ENCODE measurements at regions not wholly inside any gene's neighbourhood (a gene's known extent, or its start where the extent isn't known, plus 50 kb on each side); places are given as distances from the start of the nearest gene placed in this dataset.
A peak's percentile ranks its signal among the peaks of the same experiment; 100 is the strongest.
"Not testable (repeated sequence)": the region's sequence is repeated elsewhere in the genome, so short reads cannot be mapped to it uniquely, and the experiment has no call there.

DNA sequence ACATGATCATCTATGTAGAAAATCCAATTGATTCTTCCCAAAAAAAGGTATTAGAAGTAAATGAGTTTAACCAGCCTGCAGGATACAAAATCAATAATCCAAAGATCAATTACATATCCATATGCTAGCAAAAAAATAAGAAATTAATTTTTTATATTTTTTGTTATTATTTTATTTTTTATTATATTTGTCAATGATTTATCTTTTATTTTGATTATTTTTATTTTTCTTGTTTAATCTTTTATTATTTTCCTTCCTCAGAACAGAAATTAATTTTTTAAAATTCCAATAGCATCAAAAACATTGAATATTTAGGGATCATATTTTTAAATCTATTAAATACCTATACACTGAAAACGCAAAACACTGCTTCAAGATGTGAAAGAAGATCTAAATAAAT lies 331.2 kb downstream of the PLPP3 start:
- DNase-seq (no peak), ATAC-seq (replicated peaks in 1 of 2) (no peak)
- H3K36me3 Mint-ChIP-seq (ENCODE audit: insufficient read depth in 2 of 2), result peaks cover 0 to 3% of the 10 kb centered on the region in 2 donors
- no peaks in the 10 kb centered on the region for H3K27me3 Mint-ChIP-seq (ENCODE audit: low read depth)
- H3K9me3 Mint-ChIP-seq, result peaks cover 2% of the 10 kb centered on the region in 2 donors
- H3K4me3 Mint-ChIP-seq, result no peak overlapping the region
- H3K27ac Mint-ChIP-seq, result no peak overlapping the region
- H3K4me1 Mint-ChIP-seq (ENCODE audit: low read depth), result no peaks in the 10 kb centered on the region

DNA sequence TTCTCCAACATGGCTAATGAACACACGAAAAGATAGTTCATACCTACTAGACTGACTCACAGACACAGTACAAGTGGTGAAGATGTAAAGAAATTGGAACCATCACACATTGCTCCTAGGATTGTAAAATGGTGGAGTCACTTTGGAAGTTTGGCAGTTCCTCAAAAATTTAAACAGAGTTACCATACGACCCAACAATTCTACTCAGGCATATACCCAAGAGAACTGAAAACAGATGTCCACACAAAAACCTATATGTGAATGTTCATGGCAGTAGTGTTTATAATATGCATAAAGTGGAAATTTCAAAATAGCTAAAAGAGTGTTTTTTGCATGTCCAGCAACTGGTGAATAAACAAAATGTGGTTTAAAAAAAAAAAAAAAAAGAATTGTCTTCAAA lies 332.6 kb downstream of the PLPP3 start:
- H3K27ac Mint-ChIP-seq; DNase-seq; H3K9me3 Mint-ChIP-seq; H3K27me3 Mint-ChIP-seq (ENCODE audit: low read depth); ATAC-seq (replicated peaks in 1 of 2); H3K36me3 Mint-ChIP-seq (ENCODE audit: insufficient read depth in 2 of 2); H3K4me1 Mint-ChIP-seq (ENCODE audit: low read depth); H3K4me3 Mint-ChIP-seq: not testable (repeated sequence)

DNA sequence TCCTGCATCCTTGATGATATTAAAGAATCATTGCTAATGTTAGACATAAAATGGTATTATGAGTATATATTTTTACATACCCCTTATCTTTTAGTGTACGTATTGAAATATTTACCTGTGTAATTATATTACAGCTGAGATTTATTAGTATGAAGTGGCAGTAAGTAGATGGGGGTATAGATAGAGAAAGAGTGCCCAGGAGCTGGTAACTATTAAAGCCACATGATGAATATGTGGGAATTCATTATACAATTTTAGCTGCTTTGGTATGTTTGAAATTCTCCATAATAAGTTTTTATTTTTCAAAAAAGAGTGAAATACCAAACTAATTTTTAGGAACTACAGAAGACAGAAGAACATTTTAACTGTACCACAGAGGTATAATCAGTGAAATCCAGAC lies 339.0 kb downstream of the PLPP3 start:
- H3K4me3 Mint-ChIP-seq, result no peak overlapping the region
- DNase-seq, result no peak
- H3K9me3 Mint-ChIP-seq, result peaks cover 5 to 7% of the 10 kb centered on the region in 2 donors
- no peaks in the 10 kb centered on the region for H3K4me1 Mint-ChIP-seq (ENCODE audit: low read depth)
- ATAC-seq (replicated peaks in 1 of 2), result no peak
- H3K36me3 Mint-ChIP-seq (ENCODE audit: insufficient read depth in 2 of 2), result peaks cover 1 to 2% of the 10 kb centered on the region in 2 donors
- no peak overlapping the region for H3K27ac Mint-ChIP-seq
- no peaks in the 10 kb centered on the region for H3K27me3 Mint-ChIP-seq (ENCODE audit: low read depth)

DNA sequence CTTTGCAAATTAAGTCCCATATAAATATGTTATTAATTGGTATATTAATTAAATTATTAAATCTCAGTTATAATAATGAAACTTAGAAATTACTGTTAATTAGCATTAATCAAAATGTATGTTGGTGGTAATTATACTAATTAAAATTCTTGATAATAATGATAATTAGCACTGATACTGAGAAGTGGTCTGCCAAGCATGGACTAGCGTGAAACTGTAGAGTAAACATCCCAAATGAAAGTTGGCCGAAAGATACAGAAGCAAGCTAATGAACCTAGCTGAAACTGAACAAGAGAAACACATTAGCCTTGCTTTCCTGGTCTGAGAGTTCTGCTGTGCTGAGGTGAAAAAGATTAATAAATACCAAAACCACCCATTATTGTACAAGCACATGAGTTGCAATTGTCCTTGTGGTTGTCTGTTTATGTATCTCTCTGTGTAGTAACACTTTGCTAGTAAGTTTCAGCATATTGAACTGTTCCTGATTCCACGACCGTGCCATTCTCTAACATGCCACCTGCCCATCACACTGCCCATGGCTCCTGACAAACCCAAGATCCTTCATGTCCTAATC lies 341.8 kb downstream of the PLPP3 start:
- ATAC-seq (replicated peaks in 1 of 2) (no peak), DNase-seq (no peak)
- no peaks in the 10 kb centered on the region for H3K4me1 Mint-ChIP-seq (ENCODE audit: low read depth)
- peaks cover 2 to 9% of the 10 kb centered on the region in 2 donors for H3K9me3 Mint-ChIP-seq
- no peak overlapping the region for H3K4me3 Mint-ChIP-seq
- no peaks in the 10 kb centered on the region for H3K27me3 Mint-ChIP-seq (ENCODE audit: low read depth)
- H3K27ac Mint-ChIP-seq, result no peak overlapping the region
- H3K36me3 Mint-ChIP-seq (ENCODE audit: insufficient read depth in 2 of 2), result peaks cover 0 to 2% of the 10 kb centered on the region in 2 donors

DNA sequence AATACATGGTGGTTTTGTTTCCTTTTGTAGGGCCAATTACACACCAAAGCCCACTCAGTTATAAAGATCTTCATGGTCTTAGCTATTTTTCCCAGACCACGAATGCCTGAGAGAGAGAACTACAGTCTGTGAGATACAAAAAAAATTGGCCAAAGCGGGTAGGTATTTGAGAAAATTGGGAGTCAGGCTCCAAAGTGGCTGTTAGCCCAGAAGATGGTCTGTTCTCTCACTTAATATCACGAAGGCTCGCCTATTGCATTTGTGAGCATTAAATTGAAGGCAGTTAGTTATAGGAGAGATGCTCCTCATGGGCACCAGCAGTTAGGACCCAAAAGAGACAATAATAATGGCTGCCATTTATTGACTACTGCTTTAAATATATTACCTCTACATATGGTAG lies 342.7 kb downstream of the PLPP3 start:
- peaks cover 3% of the 10 kb centered on the region for H3K27me3 Mint-ChIP-seq (ENCODE audit: low read depth)
- no peak overlapping the region for H3K4me3 Mint-ChIP-seq
- H3K4me1 Mint-ChIP-seq (ENCODE audit: low read depth), result no peaks in the 10 kb centered on the region
- peaks cover 0 to 2% of the 10 kb centered on the region in 2 donors for H3K36me3 Mint-ChIP-seq (ENCODE audit: insufficient read depth in 2 of 2)
- no peak for DNase-seq
- peaks cover 4 to 10% of the 10 kb centered on the region in 2 donors for H3K9me3 Mint-ChIP-seq
- ATAC-seq (replicated peaks in 1 of 2), result no peak
- no peak overlapping the region for H3K27ac Mint-ChIP-seq

DNA sequence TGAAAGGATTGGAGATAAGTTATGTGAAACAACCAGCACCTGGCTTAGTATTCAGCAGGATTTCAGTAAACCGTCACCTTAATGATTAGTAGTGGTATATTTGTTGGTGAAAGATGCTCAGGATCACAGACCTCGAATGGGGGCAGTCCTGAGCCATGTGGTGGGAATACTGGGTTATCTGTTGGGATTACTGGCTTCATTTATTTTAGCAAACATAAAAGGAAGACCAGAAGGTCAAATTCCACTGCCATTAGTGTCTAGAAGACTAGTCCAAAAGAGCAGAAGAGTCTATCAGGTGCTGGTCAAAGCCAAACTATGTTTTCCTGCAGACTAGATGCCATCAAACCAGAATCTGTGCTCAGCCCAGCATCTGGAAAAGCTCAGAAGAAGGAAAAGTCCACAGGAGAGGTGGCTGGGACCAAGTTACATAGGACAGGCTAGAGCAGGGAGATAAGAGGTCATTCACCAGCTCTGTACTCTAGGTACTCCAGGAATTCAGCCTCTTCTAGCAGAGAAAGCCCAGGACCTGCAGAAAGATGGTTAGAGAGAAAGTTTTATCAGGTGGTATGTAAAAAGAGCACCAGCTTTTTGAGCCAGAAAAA lies 343.4 kb downstream of the PLPP3 start:
- ATAC-seq (replicated peaks in 1 of 2), result no peak

DNA sequence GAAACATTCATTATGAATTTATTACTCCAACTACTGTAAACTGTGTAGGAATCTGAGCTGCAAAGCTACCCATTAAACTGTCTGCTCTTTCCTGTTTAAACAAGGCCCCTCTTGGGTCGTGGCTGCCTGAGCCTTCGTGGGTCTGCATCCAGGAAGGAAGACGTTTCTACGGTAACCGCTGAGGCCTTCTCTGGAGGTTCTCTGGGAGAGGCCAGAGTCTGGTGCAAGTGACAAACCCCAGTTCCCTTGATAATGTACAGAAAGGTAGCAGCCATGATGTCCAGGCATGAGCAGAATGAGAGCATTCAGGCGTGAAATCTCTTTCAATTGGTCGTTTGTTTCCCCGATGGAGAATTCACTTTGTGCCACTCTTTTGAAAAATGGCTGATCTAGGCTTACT lies 350.2 kb downstream of the PLPP3 start:
- H3K4me1 Mint-ChIP-seq (ENCODE audit: low read depth), result no peaks in the 10 kb centered on the region
- H3K9me3 Mint-ChIP-seq, result peaks cover 5 to 6% of the 10 kb centered on the region in 2 donors
- H3K36me3 Mint-ChIP-seq (ENCODE audit: insufficient read depth in 2 of 2), result no peaks in the 10 kb centered on the region
- no peak for DNase-seq
- no peak overlapping the region for H3K27ac Mint-ChIP-seq
- no peak for ATAC-seq (replicated peaks in 1 of 2)
- H3K27me3 Mint-ChIP-seq (ENCODE audit: low read depth), result peaks cover 7% of the 10 kb centered on the region
- no peak overlapping the region for H3K4me3 Mint-ChIP-seq

More for the DNA sequence above, 343.4 kb downstream of the PLPP3 start:
- Mint-ChIP-seq H3K27ac (no peak overlapping the region), H3K4me3 (no peak overlapping the region), H3K4me1 (ENCODE audit: low read depth) (no peaks in the 10 kb centered on the region), H3K27me3 (ENCODE audit: low read depth) (peaks cover 7% of the 10 kb centered on the region), H3K36me3 (ENCODE audit: insufficient read depth in 2 of 2) (peaks cover 0 to 2% of the 10 kb centered on the region in 2 donors), H3K9me3 (peaks cover 6 to 12% of the 10 kb centered on the region in 2 donors)
- no peak for DNase-seq

DNA sequence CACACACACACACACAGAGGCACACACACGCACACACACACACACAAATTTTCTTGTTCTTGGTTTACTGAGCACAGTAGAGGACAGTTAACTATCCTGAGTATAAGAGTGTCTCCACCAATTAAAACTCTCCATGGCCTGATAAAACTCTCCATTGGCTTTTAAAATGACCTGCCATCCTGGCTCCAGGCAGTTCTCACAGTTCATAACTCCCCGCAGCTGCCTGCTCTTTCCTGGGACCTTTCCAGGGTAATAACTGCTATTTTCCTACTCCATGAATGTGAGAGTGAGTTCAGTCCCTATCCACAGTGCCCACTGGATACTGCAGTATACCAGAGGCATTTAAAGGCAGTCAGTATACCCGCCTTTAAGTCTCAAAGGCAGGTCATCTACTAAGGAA lies 351.5 kb downstream of the PLPP3 start:
- H3K27me3 Mint-ChIP-seq (ENCODE audit: low read depth), result peaks cover 7% of the 10 kb centered on the region
- H3K9me3 Mint-ChIP-seq, result peaks cover 5 to 6% of the 10 kb centered on the region in 2 donors
- no peak overlapping the region for H3K4me3 Mint-ChIP-seq
- no peak for DNase-seq
- H3K27ac Mint-ChIP-seq, result no peak overlapping the region
- no peaks in the 10 kb centered on the region for H3K36me3 Mint-ChIP-seq (ENCODE audit: insufficient read depth in 2 of 2)
- no peak for ATAC-seq (replicated peaks in 1 of 2)
- no peaks in the 10 kb centered on the region for H3K4me1 Mint-ChIP-seq (ENCODE audit: low read depth)

DNA sequence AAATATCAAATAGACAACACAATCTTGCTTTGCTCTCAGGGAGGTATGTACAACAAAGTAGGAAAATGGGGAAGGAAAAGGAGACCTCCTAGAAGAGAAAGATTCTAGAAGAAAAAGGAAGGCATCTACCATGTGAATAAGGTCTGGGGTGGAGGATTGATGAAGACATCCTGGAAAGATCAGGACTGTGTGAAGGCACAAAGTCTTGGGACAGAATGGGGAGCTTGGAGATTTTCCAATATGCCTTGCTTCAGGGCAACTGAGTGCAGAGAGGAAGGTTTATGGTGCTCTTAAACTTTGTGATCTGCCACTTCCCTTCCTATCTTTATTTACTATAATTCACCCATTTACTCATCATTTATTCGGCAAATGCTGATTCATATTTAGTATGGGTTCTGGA lies 352.0 kb downstream of the PLPP3 start:
- peaks cover 7% of the 10 kb centered on the region for H3K27me3 Mint-ChIP-seq (ENCODE audit: low read depth)
- H3K4me3 Mint-ChIP-seq, result no peak overlapping the region
- DNase-seq (no peak), ATAC-seq (replicated peaks in 1 of 2) (no peak)
- no peaks in the 10 kb centered on the region for H3K4me1 Mint-ChIP-seq (ENCODE audit: low read depth)
- peaks cover 5 to 6% of the 10 kb centered on the region in 2 donors for H3K9me3 Mint-ChIP-seq
- peak overlapping the region; percentile 17 for H3K27ac Mint-ChIP-seq
- no peaks in the 10 kb centered on the region for H3K36me3 Mint-ChIP-seq (ENCODE audit: insufficient read depth in 2 of 2)

DNA sequence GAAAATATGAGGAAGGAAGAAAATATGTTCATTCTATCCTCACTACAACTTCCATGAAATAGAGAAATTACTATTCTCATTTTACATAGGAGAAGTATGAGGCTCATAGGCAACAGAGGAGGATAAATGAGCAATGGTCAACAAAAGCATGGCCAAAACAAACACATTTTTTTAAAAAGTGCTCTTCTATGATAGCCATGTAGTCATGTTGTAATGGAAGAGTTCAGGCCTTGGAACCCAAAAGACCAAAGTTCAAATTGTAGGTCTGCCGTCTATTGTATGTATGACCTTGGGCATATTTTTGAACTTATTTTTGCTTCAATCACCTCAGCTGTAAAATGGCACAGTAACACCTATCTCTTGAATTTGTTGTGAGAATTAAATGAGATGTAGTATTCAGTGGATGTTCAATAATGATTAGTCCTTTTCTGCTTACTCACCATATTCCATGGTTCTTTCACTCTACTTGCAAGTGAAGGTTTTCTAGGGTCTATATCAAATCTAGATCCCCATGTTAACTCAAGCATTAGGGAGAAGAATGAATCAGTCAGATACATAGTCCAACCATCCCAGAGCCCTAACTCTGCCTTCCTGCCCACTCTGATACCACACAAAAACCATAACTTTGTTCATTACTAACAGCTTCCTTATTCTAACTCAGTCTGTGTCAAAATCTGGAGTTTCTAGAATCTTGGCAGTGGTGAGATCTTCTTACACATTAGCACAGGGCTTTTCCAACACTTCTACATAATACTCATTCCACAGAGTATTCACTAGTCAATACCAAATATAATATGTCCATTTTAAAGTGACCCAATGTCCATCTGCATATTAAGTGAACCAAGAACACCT lies 353.2 kb downstream of the PLPP3 start:
- Mint-ChIP-seq H3K4me1 (ENCODE audit: low read depth) (no peaks in the 10 kb centered on the region), H3K4me3 (no peak overlapping the region), H3K27me3 (ENCODE audit: low read depth) (no peaks in the 10 kb centered on the region), H3K36me3 (ENCODE audit: insufficient read depth in 2 of 2) (no peaks in the 10 kb centered on the region), H3K9me3 (peaks cover 2% of the 10 kb centered on the region in 2 donors), H3K27ac (no peak overlapping the region)
- ATAC-seq (replicated peaks in 1 of 2), result no peak
- DNase-seq, result no peak

DNA sequence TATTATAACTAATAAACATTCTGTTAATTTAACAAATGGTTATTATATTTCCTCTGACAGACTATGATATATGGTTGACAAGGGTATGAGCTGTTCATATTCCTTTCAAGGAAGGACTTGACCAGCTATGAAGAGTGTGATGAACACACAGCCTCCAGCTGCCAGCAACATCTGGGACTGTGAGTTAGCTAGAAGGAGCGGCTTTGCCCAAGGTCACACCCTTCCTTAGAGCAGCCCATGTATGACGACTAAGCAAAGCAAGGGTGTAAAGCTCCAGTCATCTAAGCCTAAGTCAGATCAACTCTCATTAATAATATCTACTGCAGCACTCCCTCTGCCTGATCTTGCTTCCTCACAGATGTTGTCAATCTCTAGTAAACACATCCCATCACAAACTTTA lies 355.4 kb downstream of the PLPP3 start:
- Mint-ChIP-seq H3K27ac (no peak overlapping the region), H3K27me3 (ENCODE audit: low read depth) (no peaks in the 10 kb centered on the region), H3K4me3 (no peak overlapping the region), H3K36me3 (ENCODE audit: insufficient read depth in 2 of 2) (no peaks in the 10 kb centered on the region), H3K9me3 (no peaks in the 10 kb centered on the region), H3K4me1 (ENCODE audit: low read depth) (no peaks in the 10 kb centered on the region)
- ATAC-seq (replicated peaks in 1 of 2) (no peak), DNase-seq (no peak)

DNA sequence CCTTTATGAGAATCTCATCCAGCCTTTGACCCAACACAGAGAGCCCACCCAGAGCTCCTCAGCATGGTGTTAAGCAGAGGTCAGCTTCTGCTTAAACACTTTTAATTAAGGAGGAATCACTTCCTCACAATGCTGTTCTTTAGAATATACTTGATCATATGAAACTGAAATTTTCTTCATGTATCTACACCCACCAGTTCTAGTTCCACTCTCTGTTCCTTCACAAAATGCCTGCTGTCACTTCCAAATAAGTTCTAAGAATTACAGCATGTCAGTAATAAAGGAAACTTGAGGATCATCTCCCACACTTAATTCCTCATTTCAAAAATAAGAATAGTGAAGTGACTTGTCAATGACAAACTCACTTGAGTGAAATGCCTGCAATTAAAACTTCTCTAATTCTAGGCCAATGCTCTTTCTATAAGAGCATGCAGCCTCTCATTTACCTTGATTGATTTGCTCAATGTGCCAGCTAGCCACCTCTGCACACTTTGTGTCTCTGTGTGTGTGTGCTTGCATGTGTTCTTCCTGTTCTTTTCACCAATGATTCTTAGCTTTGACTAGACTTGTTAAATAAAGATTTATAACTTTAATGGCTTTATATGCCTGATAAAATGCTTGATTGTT lies 356.3 kb downstream of the PLPP3 start:
- Mint-ChIP-seq H3K4me3 (no peak overlapping the region), H3K4me1 (ENCODE audit: low read depth) (no peaks in the 10 kb centered on the region), H3K27me3 (ENCODE audit: low read depth) (no peaks in the 10 kb centered on the region), H3K36me3 (ENCODE audit: insufficient read depth in 2 of 2) (no peaks in the 10 kb centered on the region), H3K27ac (no peak overlapping the region), H3K9me3 (no peaks in the 10 kb centered on the region)
- DNase-seq (no peak), ATAC-seq (replicated peaks in 1 of 2) (no peak)

DNA sequence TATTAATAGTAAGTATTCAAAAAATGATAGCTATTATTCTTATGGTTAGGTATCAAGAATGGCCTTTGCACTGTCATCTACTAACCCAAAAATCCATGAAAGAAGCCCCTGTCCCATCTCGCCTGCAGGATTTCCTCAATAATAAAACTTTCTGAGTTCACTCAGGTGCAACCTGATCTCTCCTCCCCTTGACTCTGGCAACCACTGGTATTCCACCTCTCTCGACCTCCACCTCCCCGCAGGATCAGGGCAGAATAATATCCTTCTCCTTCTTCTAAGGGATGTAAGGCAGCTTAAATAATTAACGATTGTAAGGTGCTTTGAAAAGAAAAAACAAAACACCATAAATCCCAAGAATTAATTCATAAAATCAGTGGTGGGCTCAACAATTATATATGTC lies 359.3 kb downstream of the PLPP3 start:
- Mint-ChIP-seq H3K9me3 (no peaks in the 10 kb centered on the region), H3K4me1 (ENCODE audit: low read depth) (no peaks in the 10 kb centered on the region), H3K36me3 (ENCODE audit: insufficient read depth in 2 of 2) (no peaks in the 10 kb centered on the region), H3K27me3 (ENCODE audit: low read depth) (no peaks in the 10 kb centered on the region), H3K27ac (no peak overlapping the region), H3K4me3 (no peak overlapping the region)
- ATAC-seq (replicated peaks in 1 of 2), result no peak
- DNase-seq, result no peak

All from activated T-cell treated with anti-CD3 and anti-CD28 coated beads, Interleukin-2, amount 50 U/mL, for 72 hours (primary cell).